Small intestine (tissue), 7 donors: ENCODE measurements at regions not wholly inside any gene's neighbourhood (a gene's known extent, or its start where the extent isn't known, plus 50 kb on each side); places are given as distances from the start of the nearest gene placed in this dataset.
A peak's percentile ranks its signal among the peaks of the same experiment; 100 is the strongest.

Experiments used
- DNase-seq, 2 donors: peaks; one replicate each; pipeline versions ENCODE4 v3.0.0 to v3.0.0-alpha.2; 2013
- FAIRE-seq: peaks from 2 replicates; lab custom pipeline; 2012; peaks lifted over from hg19 to GRCh38; lab: Jason Lieb, UNC
- H3K27ac ChIP-seq, 3 donors: one replicate each; pipeline ENCODE4 v1.5.1; 2013; ENCODE audit warnings: low read length in 2 of 3, mild to moderate bottlenecking in 2 of 3, control low read depth in 1 of 3, inconsistent platforms in 1 of 3, low read depth in 1 of 3, moderate library complexity in 1 of 3
- H3K27me3 ChIP-seq, 3 donors: one replicate each; pipeline ENCODE4 v1.6.1; 2013; ENCODE audit warnings: low read length in 3 of 3, inconsistent platforms in 1 of 3; ENCODE audit not compliant: control insufficient read depth in 3 of 3, insufficient read depth in 3 of 3
- H3K36me3 ChIP-seq, 3 donors: one replicate each; pipeline ENCODE4 v1.6.1; 2013; ENCODE audit warnings: low read length in 3 of 3, inconsistent platforms in 1 of 3, low read depth in 1 of 3, mild to moderate bottlenecking in 1 of 3, moderate library complexity in 1 of 3; ENCODE audit not compliant: control insufficient read depth in 3 of 3, insufficient read depth in 2 of 3
- H3K4me1 ChIP-seq, 3 donors: one replicate each; pipeline ENCODE4 v1.6.1; 2013; ENCODE audit warnings: low read length in 2 of 3, inconsistent platforms in 1 of 3, low read depth in 1 of 3, mild to moderate bottlenecking in 1 of 3, moderate library complexity in 1 of 3; ENCODE audit not compliant: control insufficient read depth in 3 of 3, insufficient read depth in 2 of 3
- H3K4me3 ChIP-seq, 3 donors: one replicate each; pipeline ENCODE4 v1.5.1; 2013; ENCODE audit warnings: low read length in 3 of 3, control low read depth in 1 of 3, inconsistent platforms in 1 of 3, low read depth in 1 of 3, mild to moderate bottlenecking in 1 of 3, moderate library complexity in 1 of 3
- H3K9me3 ChIP-seq, 2 donors: one replicate each; pipeline ENCODE4 v1.6.1; 2013; ENCODE audit warnings: low read depth in 1 of 2, low read length in 1 of 2; ENCODE audit not compliant: control insufficient read depth in 2 of 2, insufficient read depth in 1 of 2
- WGBS, 3 donors: extraction: QIAGEN DNeasy Blood & Tissue Kit; methylation state at CpG; one replicate each; pipeline ENCODE4 v1.1.7; 2013; 5-methylcytosine and 5-hydroxymethylcytosine counted together
- donor health status: healthy with polysubstance abuse.
- donor health status: control.
- donor health status: control.
- donor health status: Bipolar disorder and iron deficiency.
- donor health status: healthy.

DNA sequence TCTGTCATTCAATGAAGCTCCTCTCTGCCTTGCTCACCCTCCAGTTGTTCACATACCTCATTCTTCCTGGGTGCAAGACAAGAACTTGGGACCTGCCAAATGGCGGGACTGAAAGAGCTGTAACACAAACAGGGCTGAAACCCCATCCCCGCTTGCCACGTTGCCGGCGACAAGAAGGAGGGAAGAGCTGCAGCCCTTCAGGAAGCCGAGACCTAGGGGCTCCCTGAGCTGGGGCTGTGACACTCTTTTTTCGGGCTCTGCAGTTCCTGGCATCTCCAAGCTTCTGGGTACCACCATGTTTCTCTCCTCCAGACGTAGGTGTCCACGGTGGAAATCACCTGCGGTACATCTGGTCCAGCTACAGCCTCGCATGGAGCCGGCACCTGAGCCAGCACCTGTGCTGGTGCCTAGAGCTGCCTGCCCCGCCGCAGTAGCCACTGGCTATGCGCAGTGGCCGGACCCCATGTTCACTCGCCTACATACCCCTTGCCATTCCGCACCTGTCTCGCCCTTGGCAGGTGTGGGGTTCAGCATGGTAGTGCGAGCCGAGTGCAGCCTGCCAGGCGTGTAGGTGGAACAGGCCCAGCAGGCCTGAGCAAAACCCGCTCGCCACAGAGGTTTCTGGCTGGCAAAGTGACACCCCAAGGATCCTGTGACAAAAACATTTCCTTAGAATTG is 367.0 kb upstream of the NEGR1 start:
- no peak for FAIRE-seq
- WGBS, 3 donors: 91 to 93% (median 92%) methylated on average over 23 to 24 of the region's 24 CpGs

DNA sequence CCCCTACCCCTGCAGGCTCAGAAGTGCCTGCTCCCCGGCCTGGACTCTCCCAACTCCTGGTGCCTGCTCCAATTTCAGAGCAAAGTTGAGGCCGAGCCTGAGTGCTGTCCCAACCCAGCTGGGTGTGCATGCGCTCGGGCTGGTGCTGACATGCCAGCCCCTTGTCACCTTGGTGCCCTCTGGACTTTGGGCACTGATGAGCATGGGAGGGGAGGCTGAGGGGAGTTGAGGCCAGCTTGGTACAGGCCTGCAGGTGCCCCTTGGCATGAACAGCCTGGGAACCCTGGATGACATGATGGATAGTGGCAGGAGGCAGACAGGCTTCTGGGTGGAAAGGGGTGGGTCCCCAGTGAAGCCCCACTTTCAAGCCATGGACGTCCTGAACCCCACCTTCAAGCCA is 366.1 kb upstream of the NEGR1 start:
- Histone ChIP-seq H3K27ac (no peak overlapping the region), H3K9me3 (no peaks in the 10 kb centered on the region), H3K27me3 (no peaks in the 10 kb centered on the region), H3K36me3 (no peaks in the 10 kb centered on the region), H3K4me1 (no peaks in the 10 kb centered on the region), H3K4me3 (no peak overlapping the region)
- WGBS, 3 donors: 51 to 60% (median 56%) methylated on average over 5 of the region's 5 CpGs
- no peak for FAIRE-seq
- DNase-seq: no peak

More for the DNA sequence above, 367.0 kb upstream of the NEGR1 start:
- no peak overlapping the region for H3K27ac ChIP-seq
- no peaks in the 10 kb centered on the region for H3K36me3 ChIP-seq
- no peak for DNase-seq
- H3K4me1 ChIP-seq: no peaks in the 10 kb centered on the region
- H3K9me3 ChIP-seq: no peaks in the 10 kb centered on the region
- H3K4me3 ChIP-seq: no peak overlapping the region
- no peaks in the 10 kb centered on the region for H3K27me3 ChIP-seq

DNA sequence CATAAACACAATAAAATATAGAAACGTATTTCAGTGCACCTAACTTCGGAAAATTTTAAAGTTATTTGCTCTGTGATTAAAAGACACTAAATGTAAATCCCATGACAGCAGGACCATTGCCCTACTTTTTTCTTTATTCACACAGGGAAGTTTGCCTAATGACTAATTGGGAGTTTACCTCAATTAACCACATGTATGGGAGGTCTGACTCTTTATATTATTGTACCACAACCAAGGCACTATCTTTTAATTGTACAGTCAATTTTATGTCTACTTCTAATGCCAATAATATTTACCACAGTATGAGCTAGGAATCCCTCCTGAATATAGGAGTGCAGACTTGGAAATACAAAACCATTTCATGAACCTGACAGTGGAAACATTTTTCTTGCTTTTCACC is 360.8 kb upstream of the NEGR1 start:
- Histone ChIP-seq H3K27ac (no peak overlapping the region), H3K27me3 (no peaks in the 10 kb centered on the region), H3K36me3 (no peaks in the 10 kb centered on the region), H3K4me3 (no peak overlapping the region), H3K9me3 (no peaks in the 10 kb centered on the region), H3K4me1 (no peaks in the 10 kb centered on the region)
- 79 to 89% (median 84%) methylated on average over 2 of the region's 2 CpGs for WGBS, 3 donors
- no peak for DNase-seq
- FAIRE-seq: no peak

DNA sequence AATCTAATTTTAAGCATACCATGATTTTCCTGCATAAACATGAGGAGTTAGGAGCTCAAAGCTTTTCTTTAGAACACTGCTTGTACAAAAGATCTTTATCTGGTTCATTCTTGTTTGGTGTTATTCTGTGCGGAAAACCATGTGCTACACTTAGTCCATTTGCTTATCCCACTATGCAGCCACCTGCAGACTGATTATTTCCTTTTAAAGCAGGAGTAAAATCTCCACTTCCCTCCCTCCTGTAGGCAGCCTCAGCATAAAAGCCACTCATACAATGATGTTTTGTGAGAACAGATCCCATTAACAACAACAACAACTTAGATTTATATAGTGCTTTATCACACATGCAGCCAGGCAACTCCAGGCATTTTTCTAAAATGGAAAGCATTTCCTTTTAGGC is 355.3 kb upstream of the NEGR1 start:
- no peak for FAIRE-seq

DNA sequence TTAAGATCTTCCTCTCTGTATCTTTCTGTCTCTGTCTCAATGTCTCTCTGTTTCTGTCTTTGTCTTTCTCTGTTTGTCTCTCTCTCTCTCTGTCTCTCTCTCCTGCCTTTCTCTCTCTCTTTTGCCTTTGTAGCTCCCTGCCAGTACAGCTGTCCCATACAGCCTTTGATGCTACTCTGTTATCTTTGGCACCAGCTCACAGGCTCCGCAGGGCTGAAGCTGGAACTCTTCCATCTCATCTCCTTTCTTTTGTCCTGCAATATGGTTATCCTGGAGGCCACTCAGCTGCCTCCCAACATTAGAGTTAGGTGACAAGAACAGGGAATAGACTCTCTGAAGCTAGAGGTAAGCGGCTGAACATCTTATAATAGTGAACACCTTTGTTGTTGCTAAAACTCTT is 354.3 kb upstream of the NEGR1 start:
- Histone ChIP-seq H3K9me3 (no peaks in the 10 kb centered on the region), H3K4me1 (no peaks in the 10 kb centered on the region), H3K36me3 (no peaks in the 10 kb centered on the region), H3K27ac (no peak overlapping the region), H3K4me3 (no peak overlapping the region), H3K27me3 (no peaks in the 10 kb centered on the region)
- WGBS, 3 donors: 53 to 70% (median 57%) methylated on average over 2 of the region's 2 CpGs
- DNase-seq (no peak), FAIRE-seq (no peak)

More for the DNA sequence above, 355.3 kb upstream of the NEGR1 start:
- DNase-seq: no peak
- Histone ChIP-seq H3K4me1 (no peaks in the 10 kb centered on the region), H3K27ac (no peak overlapping the region), H3K9me3 (no peaks in the 10 kb centered on the region), H3K36me3 (no peaks in the 10 kb centered on the region), H3K4me3 (no peak overlapping the region), H3K27me3 (no peaks in the 10 kb centered on the region)
- 63 to 79% (median 67%) methylated on average over 1 of the region's 1 CpG for WGBS, 3 donors

DNA sequence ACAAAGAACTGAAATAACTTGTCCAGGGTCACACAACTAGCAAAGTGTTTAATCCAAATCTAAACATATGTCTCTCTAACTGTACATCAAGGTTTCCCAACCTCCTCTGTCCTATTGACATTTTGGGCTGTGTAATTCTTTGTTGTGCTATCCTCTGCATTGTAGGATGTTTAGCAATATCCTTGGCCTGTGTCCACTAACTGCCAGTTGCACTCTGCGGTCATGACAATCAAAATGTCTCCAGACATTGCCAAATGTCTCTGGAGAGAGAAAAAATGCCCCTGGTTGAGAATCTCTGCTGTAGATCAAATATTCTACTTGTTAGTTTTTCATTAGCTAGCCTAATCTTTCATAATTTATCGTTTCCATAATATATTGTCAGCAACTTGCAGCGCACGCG is 353.4 kb upstream of the NEGR1 start:
- Histone ChIP-seq H3K36me3 (no peaks in the 10 kb centered on the region), H3K27ac (no peak overlapping the region), H3K4me3 (no peak overlapping the region), H3K9me3 (no peaks in the 10 kb centered on the region), H3K27me3 (no peaks in the 10 kb centered on the region), H3K4me1 (no peaks in the 10 kb centered on the region)
- no peak for FAIRE-seq
- WGBS, 3 donors: 68 to 75% (median 68%) methylated on average over 5 of the region's 5 CpGs
- DNase-seq: no peak

DNA sequence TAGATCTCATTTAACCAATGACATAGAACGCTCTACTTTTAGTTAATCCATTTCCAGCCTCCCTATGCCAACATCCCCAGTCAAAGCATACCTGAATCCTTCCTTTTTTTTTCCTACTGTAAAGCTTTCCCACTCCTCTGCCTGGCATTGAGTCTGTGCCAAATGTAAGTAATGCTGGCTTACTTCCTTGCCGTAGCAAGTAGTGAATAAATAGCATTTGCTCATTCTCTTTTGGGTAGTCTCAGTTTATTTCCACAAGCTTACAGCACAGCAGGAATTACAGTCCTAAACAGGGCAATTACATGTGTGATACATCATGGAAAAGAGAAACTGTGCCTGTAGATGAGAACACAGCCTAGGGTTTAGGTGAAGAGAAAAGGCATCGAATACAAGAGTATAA is 352.6 kb upstream of the NEGR1 start:
- no peak for FAIRE-seq
- WGBS, 3 donors: 69 to 85% (median 72%) methylated on average over 3 of the region's 3 CpGs
- H3K27me3 ChIP-seq: no peaks in the 10 kb centered on the region

DNA sequence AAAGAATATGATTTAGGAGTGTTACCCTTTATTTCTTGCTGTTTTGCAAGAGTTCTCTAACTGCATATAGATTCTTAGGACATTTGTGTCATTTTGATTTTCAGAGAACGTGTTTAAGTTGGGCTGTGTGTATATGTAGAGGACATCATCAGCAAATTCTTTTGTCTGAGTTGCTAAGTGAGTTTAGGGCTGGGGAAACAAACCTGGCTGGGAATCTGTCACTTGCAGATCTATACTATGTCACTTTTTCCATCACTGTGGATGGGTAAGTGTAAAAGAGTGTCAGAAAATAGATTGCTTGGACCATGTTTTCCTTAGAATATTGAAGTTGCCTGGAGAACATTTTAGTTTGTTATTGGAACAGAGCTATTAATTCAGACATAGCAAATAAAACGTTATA is 349.1 kb upstream of the NEGR1 start:
- DNase-seq (no peak), FAIRE-seq (no peak)
- H3K4me3 ChIP-seq: no peak overlapping the region
- H3K36me3 ChIP-seq: no peaks in the 10 kb centered on the region
- no peak overlapping the region for H3K27ac ChIP-seq
- 39 to 56% (median 54%) methylated on average over 2 of the region's 2 CpGs for WGBS, 3 donors
- no peaks in the 10 kb centered on the region for H3K9me3 ChIP-seq
- H3K4me1 ChIP-seq: no peaks in the 10 kb centered on the region
- H3K27me3 ChIP-seq: no peaks in the 10 kb centered on the region

More for the DNA sequence above, 352.6 kb upstream of the NEGR1 start:
- H3K9me3 ChIP-seq: no peaks in the 10 kb centered on the region
- H3K4me3 ChIP-seq: no peak overlapping the region
- H3K36me3 ChIP-seq: no peaks in the 10 kb centered on the region
- no peak for DNase-seq
- no peak overlapping the region for H3K27ac ChIP-seq
- no peaks in the 10 kb centered on the region for H3K4me1 ChIP-seq

DNA sequence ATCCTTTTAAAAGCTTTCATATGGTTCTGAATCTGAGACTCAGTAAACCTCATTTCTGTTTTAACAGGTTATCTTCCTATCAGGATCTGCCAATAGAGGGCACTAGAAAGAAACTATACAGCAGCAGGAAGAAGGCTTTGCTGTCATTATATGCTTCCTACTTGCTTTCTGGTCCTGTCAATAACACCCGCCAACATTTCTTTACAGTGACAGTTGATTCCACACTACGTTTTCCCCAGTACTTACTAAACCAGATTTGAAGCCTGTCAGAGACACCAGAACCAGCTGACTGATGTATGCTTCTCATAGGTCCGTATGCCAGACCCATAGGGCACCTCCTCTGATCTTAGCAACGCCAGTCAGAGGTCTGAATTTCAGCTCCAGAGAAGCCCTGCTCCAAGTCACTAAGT is 341.0 kb upstream of the NEGR1 start:
- no peak for FAIRE-seq
- peak; percentile 50 to 55 for DNase-seq
- Histone ChIP-seq H3K36me3 (no peaks in the 10 kb centered on the region), H3K9me3 (no peaks in the 10 kb centered on the region), H3K4me1 (no peaks in the 10 kb centered on the region), H3K27me3 (no peaks in the 10 kb centered on the region), H3K27ac (no peak overlapping the region), H3K4me3 (no peak overlapping the region)
- WGBS, 3 donors: 7 to 28% (median 12%) methylated on average over 4 of the region's 4 CpGs
